ENCODE measurements at regions not wholly inside any gene's neighbourhood (a gene's known extent, or its start where the extent isn't known, plus 50 kb on each side); places are given as distances from the start of the nearest gene placed in this dataset.

DNA sequence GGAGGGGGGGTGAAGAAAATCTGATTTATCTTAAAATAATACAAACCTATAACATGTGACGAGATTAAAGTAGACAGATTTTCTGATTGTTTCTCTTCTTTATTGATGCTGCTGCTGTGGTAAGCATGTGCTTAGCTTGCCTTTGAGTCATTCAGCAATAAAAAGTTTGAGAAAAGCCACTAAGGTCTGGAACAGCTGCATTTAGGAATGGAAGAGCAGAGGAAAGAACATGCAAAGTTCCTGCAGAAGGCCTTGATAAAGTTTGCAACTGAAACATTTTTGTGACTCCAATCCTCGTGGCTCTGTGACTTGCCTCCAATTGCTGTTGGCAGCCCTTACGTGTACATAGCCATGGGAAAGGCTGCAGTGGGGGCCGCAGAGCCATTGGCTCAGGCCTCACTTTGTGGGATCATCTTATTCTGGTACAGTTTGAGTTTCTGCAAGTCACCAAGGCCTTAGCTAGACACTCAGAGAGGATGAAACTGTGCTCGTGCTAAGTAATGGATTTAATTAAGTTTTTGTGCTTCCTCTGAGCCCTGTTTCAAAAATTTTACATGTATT, 370.2 kb downstream of the AASDHPPT start:
- TF ChIP-seq GATA3 (IDR thresholded peaks at IDR 0.05; ENCODE audit: low read depth, low read length) (no peak), GATA2 (IDR thresholded peaks at IDR 0.05; ENCODE audit: low read depth, low read length) (no peak)
